Activated CD4-positive, alpha-beta T cell treated with anti-CD3 and anti-CD28 coated beads, Interleukin-2, Interleukin-4, amounts not matched to agents 100 ng/mL and 50 ng/mL, durations not matched to agents 16 hours and 8 hours (primary cell): ENCODE measurements at regions not wholly inside any gene's neighbourhood (a gene's known extent, or its start where the extent isn't known, plus 50 kb on each side); places are given as distances from the start of the nearest gene placed in this dataset.

Experiments
- DNase-seq: peaks from one replicate; pipeline ENCODE4 v3.0.0-alpha.2; 2020; ENCODE audit warnings: low spot score

DNA sequence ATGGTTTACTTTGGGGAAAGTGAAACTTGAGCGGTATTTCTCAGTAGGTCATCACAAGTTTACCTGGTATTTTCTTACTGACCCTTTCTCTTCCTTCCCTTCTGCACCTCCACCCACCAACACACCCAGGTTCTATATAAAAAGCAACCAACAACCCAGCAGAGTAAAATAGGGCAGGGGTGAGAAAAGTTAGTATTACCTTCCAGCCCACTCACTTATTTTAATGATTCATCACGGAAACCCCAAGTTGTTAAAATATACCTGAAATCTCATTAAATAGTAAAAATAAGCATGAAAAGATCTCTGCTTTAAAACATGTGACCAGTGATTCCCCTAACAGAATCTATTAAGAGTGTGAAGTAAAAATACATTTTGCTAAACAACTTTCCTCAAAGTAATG is 306.1 kb downstream of the ZEB2 start:
- no peak for DNase-seq

DNA sequence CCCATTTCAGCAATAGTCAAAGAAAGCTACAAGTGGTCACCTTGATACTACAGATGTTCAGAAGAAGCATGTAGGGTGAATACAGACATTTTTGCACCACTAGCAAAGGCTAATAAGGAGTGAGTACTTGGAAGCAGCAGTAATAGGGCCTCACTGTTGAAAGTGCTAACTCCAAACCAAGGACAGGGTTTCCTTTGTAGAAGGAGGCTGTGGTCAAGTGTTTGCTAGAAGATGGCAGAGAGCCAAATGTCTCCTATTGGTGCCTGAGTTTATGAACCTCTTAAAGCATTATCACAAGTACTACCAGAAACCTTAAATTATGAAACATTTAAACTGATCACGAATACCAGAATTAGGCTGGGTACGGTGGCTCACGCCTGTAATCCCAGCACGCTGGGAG is 308.1 kb downstream of the ZEB2 start:
- no peak for DNase-seq

DNA sequence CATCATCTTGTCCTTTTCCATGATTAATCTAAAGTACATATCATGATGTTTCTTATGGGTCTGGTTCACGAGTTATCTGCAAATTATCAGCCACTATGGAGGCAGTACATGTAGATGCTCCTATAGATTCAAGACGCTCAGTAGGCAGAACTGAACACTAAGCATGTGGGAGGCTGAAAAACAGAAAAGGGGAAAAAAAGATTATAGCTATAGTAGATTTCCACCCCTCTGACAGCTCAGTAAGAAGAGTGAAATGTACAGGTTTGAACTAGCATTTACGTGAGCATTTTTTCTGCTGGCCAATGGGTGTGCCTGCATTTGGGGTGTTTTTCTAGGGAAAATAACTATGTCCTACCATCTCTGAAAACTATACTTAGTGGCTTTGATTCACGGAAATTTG is 308.9 kb downstream of the ZEB2 start:
- DNase-seq: no peak

DNA sequence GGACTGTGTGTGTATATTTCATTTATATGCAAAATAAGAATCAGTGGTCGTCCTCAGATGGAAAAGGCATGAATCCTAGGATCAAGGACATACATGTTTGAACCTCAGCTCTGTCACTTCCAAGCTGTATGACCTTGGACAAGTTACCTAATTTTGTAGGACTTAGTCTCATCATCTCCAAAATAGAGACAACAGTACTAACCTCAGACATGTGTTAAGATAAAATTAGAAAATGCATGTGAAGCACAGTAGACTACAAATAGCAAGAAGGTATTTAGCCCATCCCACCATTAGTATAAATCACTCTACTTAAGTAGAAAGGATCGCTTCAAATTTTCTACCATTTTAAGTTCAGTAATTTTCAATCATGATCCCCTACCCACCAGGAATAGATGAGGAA is 309.8 kb downstream of the ZEB2 start:
- no peak for DNase-seq

DNA sequence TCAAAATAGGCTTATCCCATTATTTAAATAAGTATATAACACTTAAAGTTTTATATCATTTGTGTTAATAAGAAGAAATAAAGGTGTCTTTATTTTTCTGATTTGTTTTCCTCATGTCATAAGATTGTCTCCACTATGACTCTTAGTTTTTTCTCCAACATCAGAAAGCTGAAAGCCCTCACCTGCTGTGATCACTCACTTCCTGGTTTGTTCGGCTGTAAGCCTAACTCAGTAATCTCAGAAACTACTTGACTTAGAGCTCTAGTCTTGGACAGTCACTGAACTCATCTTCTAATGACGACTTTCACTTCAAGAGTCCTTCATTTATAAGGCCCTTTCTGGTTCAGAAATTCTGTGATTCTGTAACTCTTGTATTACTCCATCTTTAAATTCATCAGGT is 311.0 kb downstream of the ZEB2 start:
- no peak for DNase-seq

DNA sequence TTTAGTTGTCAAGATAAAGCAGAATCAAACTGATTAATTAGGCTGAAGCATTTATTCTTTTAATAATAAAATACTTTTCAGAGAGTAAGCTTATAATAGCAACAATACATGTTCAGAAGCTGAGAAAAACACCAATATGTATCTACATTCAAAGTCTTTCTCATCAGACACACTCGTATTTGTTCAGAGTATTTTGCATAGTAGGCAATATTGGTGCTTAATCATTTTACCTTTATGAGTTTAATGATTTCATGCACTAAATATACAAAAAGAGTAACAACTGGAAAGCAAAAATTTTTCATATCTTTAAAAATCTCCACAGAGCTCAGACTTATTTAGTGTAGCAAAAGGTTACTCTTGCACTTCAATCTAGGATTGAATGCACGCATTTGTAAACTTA is 313.9 kb downstream of the ZEB2 start:
- no peak for DNase-seq

DNA sequence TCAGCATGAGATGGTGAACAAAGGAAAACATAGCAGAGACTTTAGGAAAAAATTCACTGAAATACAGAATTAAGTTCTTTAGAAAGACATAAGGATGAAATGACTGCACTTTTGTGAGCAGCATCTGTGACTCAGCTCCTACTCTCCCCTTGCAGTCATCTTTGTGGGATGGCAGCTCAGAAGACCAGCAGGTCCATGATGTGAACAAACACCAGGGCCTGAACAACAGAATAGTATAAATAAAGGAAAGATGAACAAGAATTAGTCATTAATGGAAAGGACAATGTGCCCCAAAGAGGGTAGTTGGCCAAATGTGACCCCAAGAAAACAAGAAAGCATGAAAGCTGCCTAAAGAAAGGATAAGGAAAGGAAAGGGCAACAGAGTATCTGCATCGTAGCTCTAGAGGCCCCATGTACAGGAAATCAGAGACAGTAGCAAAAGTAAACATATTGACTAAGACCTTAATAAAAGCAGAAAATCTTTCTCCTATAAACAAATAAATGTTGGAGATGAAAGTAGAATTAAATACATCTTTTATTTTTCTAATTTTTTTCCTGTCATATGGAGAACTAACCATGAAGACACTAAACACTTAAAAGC is 318.0 kb downstream of the ZEB2 start:
- DNase-seq: peak; percentile 62

DNA sequence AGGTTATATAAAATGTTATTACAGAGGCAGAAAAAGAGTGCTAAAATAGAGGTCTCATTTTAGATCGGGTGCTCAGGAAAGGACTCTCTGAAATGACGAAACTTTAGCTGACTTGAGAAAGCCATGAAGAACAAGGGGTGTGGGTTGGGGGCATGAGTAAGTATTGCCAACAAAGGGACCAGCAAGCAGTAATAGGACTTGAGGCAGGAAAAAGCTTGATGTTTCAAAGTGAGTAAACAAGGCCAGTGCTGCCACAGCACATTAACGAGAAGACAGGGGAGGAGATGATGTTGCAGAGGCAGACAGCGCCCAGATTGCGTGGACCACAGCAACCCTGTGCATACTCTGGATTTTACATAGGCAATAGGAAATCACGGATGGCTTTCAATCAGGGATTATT is 318.8 kb downstream of the ZEB2 start:
- peak; percentile 70 for DNase-seq

DNA sequence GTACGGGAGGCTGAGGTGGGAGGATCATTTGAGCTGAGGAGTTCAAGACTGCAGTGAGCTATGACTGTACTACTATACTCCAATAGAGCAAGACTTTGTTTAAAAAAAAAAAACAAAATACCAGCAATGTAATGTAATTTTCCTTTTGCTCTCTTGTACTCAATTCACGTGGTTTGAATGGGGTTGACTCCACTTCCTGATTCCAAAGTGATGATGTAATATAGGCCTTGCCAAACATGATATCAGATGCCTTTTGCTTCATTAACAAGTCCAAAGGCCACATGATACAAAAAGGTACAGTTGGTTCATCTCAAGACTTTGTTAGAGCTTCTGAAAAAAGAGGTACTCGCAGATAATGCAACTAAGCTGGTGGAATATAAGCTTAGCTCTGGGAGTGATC is 321.8 kb downstream of the ZEB2 start:
- no peak for DNase-seq

DNA sequence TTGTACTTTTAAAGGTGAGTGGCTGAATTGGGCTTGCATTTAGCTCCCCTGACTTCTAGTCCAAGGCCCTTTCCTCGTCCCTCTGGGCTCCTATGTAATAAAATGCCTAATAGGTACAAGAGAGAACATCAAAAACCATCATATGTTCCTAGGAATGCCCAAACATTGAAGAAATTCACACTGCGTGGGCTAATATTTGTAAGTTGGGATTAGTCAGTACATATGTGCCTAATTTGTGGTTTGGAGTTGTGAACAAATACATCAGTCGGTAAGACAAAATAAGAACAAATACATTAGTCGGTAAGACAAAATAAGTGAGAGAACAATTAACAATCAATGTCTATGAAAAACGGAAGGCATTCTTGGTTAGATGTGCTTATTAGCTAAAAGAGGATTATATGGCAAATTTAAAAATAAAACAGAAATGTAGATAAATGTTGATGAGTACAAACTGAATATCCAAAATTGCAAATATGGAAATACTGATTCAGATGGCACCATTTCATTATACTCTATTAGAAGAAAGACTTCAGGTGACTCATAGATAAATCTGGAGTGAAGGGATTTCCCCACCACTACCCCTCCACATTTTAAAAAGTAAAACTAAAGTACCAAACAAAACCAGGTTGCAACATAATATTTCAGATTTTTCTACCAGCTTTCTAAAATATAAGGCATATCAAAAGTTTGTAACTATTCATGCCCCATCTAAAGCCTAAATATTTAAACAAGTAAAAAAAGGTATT is 325.4 kb downstream of the ZEB2 start:
- no peak for DNase-seq

DNA sequence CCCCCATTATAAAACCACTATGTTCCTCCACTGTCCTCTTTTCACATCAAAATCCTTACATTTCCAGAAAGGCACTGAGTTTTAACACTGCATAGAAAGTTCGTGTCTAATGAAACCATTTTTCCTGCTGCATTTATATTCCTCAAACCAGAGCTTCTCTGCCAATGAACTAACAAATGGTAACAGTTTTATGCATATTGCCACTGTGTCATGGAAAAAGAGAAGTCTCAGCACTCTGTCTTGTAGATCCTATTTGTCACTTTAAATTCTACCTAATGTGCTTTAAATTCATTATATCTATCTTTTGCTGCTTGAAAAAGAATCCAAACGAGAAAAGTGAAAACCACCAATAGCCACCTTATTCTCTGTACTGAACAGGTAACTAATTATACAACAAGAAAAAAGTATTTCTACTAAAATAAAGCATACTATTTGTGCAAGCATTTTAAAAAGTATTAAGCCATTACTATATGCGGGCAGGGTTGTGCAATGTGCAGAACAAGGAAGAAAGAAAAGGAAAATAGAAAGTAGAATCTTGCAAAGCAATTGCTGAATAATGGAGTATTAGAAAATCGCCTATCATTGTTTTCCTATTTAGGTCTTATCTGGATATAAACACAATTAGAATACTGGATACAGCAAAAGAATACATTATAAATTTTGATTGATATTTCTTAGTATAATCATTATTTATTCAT is 328.9 kb downstream of the ZEB2 start:
- no peak for DNase-seq

DNA sequence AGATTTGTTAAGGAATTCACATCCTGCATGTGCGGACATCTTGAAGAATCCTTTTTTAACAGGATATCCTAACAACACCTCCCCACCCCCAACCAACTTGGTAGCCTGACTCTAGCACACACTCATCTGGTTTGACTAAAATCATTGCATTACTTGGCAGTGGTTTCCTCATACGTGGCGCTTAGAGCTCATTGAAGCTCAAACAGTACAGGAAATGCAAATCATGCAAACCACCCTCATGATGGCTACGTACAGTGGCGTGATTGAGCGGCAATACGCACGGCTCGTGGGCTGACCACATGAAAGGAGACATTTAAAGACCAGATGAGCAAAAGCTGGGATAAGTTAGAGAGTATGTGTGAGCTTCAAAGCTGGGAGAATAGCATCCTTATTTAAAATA is 336.2 kb downstream of the ZEB2 start:
- peak; percentile 94 for DNase-seq

DNA sequence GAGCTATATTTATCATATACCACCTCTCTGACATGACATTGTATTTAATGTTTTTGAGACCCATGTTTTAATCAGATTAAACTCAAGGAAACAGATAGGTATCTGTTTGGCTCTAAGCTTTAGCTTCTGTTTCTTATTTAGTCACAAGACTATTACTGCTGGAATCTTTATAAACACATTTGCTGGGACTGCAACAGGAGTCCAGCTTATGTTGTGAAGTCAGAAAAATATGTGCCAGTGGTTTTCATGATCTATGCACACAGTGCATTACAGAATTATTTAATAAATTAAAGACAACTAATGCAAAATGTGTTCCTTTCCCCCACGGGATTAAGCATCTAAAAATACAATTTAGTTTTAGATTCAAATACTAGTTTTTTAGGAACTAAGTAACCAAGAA is 338.9 kb downstream of the ZEB2 start:
- no peak for DNase-seq

DNA sequence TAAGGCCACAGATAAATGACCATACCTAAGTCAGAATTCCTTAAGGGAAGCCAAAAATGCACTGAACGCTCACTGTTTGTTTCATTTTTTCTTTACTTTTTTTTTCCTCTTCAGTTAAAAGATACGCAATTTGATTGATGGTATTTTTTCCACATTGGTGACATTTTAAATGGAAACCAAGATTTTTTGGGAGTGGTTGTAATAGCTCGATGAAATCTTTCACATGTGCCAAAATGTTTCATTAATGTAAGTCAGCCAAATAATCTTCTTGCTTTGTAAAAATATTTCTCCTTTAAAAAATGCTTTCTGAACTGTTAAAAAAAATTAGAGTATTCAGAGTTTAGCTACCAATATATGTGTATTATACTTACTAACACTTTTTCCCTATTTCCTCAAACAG is 339.8 kb downstream of the ZEB2 start:
- no peak for DNase-seq

DNA sequence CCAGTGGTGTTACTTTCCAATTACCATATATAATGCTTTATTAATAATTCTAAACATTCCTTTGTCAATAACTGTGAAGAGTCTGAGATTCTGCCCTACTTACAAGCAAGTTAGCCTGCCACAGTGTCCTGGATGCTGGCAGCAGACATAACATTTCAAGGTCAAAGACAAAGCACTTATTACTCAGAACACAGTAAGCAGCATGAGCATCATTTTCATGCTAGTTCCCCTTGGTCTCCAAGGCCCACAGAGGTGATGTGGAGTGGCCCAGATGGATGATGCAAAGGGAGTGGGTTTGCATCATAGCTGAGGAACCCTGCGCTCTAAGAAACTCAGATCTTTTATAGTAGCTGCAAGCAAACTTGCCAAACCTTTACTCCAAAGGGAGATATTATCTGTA is 349.7 kb downstream of the ZEB2 start:
- no peak for DNase-seq

DNA sequence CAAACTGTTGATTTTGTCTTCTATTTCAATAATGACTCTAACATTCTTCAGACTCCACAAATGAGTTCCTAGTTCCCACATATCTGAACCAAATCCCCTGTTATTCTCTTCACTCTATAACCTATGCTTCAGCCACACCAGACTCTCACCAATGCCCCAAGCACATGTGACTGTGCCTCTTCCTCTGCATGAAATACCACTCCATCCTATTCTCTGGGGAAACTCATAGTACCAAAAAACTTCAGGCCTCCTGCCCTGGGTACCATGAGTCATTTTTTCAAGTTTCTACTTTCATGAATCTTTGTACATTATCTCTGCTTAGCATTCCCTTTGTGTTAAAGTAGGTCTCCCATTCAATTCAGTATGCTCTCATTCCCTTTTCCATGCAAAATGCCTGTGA is 353.2 kb downstream of the ZEB2 start:
- DNase-seq: no peak

DNA sequence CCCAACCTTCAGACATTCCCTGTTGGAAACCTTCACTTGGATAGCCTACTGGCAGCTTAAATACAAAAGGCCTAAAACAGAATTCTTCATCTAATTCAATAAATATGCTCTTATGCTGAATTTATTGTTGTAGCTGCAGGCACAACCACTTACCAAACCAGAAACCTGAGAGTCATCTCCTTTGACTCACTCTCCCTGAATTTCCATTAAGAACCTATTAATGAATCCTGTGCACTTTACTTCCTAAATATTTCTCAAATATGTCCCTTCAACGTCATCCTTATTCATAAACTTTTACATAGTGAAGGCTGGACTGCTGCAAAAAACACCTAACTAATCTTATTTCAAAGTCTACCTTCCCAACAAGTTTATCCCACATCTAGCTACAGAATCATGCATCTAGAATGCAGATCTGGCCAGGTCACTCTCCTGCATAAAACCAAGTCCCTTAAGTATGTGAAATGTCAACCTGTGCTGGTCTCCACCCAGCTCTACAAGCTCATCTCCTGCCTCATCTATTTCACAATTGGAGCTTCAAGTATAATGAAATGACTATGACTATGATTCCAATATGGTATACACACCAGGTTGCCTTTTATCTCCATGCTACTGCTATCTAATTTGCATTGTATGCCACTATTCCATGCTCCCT is 354.2 kb downstream of the ZEB2 start:
- no peak for DNase-seq

DNA sequence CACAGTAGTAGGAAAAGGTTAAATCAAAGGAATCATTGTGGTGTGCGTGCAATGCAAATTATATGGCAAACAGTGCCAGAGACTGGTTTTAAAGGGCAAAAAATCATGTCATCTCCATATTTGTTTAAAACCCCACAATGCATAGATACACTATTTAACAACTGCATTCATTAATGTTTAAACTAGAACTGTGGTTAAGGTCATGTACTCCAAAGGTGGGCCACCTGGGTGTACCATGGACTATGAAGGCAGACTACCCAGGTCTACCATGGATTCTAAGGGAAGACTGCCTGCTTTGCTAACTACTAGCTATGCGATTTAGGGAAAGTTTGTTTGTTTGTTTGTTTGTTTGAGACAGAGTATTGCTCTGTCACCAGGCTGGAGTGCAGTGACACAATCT is 356.3 kb downstream of the ZEB2 start:
- no peak for DNase-seq

DNA sequence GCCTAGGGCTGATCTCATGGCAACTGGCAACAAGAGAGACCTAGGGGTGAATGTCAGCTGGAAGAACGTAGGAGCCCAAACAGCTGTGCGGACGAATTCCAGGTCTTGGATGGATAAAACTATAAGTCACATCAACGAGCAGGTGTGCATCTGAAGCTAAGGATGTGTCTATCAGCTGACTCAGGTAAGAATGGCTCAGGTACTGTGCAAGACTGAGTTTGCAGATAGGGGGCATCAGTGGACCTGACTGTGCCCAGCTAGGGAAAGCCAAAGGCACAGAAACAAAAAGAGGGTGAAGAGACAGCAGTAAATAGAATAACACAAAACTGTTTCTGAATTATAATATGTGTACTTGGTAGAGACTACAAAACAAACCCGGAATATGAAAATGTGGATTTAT is 357.3 kb downstream of the ZEB2 start:
- DNase-seq: no peak

DNA sequence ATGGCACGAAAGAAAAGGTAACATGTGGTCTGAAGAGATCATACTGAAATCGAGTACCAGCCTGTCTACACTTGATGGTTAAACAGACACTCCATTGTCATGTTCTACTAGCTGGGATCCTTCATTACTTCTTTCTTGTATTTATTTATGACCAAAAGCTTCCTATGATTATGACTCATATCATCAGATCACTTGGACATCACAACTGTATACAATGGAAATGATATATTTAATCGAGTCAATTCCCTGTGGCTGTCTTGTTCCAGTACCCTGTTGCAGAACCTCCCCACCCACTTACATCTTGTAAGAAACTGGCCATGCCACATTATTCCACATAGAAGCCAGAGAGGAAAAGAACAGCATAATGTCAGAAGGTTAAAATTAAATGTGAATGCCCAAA is 358.9 kb downstream of the ZEB2 start:
- no peak for DNase-seq

DNA sequence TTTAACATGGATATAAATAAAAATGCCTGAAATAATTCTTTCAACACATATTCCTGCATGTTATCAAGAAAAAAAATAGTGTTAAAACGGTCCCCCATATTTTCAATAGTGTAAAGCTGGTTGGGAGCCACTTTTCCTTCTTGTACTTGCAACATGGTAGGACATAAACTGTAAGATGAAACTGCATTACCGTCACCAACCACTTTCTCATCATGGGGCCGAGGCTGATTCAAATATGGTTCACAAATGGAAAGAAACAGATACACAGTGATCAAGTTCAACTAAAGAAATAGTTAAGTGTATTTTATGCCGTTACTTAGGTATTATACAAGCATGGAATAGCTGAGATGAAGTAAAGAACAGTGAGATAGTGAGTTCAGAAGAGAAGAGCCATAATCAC is 360.7 kb downstream of the ZEB2 start:
- no peak for DNase-seq

DNA sequence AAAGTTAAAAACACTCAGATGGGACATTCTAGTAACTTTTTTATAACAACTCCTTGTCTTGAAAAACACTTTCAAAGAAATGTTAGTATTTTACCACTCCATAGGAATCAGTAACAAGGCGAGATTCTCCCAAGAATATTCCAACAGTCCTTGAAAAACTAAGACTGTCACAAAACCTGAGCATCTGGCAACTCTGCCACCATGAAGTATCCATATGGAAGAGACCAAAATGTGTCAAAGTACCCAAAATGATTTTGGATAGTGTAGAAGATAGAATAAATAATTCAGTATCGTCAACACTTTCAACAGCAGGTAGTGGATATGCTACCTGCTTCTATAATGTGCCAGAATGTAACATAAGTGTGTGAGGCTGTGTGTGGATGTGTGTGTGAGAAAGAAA is 361.8 kb downstream of the ZEB2 start:
- no peak for DNase-seq
